Astrocyte (in vitro differentiated cells and primary cell): ENCODE measurements at regions not wholly inside any gene's neighbourhood (a gene's known extent, or its start where the extent isn't known, plus 50 kb on each side); places are given as distances from the start of the nearest gene placed in this dataset.
A peak's percentile ranks its signal among the peaks of the same experiment; 100 is the strongest.

Experiments
- DNase-seq: peaks from one replicate; pipeline ENCODE4 v3.0.0-alpha.2; 2010; ENCODE audit warnings: low read depth
- FAIRE-seq: peaks from 2 replicates; lab custom pipeline; 2011; peaks lifted over from hg19 to GRCh38; lab: Jason Lieb, UNC
- H2AFZ ChIP-seq: 2 replicates; pipeline ENCODE4 v1.6.0; 2012; ENCODE audit warnings: low read depth, low read length, inconsistent platforms
- H3K27ac ChIP-seq: 2 replicates; pipeline ENCODE4 v1.5.1; 2011; ENCODE audit warnings: low read depth, low read length, inconsistent platforms
- H3K27me3 ChIP-seq: 2 replicates; pipeline ENCODE4 v1.6.0; 2011; ENCODE audit warnings: low read length, inconsistent platforms; ENCODE audit not compliant: insufficient read depth
- H3K36me3 ChIP-seq: 2 replicates; pipeline ENCODE4 v1.5.1; 2011; ENCODE audit warnings: low read length, inconsistent platforms; ENCODE audit not compliant: insufficient read depth
- H3K4me1 ChIP-seq: 2 replicates; pipeline ENCODE4 v1.5.1; 2011; ENCODE audit warnings: low read length, inconsistent platforms; ENCODE audit not compliant: insufficient read depth
- H3K4me2 ChIP-seq: 2 replicates; pipeline ENCODE4 v1.6.0; 2012; ENCODE audit warnings: low read length, inconsistent platforms
- H3K4me3 ChIP-seq: 2 replicates; pipeline ENCODE4 v1.5.1; 2011; ENCODE audit warnings: low read depth, mild to moderate bottlenecking, low read length, inconsistent platforms; ENCODE audit not compliant: insufficient read depth
- H3K79me2 ChIP-seq: 2 replicates; pipeline ENCODE4 v1.6.0; 2012; ENCODE audit warnings: mild to moderate bottlenecking, low read length, inconsistent platforms; ENCODE audit not compliant: insufficient read depth
- H3K9ac ChIP-seq: 2 replicates; pipeline ENCODE4 v1.6.0; 2012; ENCODE audit warnings: mild to moderate bottlenecking, low read length, inconsistent platforms
- H3K9me3 ChIP-seq: 2 replicates; pipeline ENCODE4 v1.5.1; 2012; ENCODE audit warnings: low read depth, mild to moderate bottlenecking, low read length, inconsistent platforms; ENCODE audit not compliant: insufficient read depth
- H4K20me1 ChIP-seq: 2 replicates; pipeline ENCODE4 v1.6.0; 2012; ENCODE audit warnings: low read length, inconsistent platforms; ENCODE audit not compliant: insufficient read depth
- H3K27ac Mint-ChIP-seq: one replicate; pipeline ENCODE4 v1.8.0; 2021; ENCODE audit warnings: mild to moderate bottlenecking, mixed read lengths; ENCODE audit not compliant: unreplicated experiment
- H3K27me3 Mint-ChIP-seq: one replicate; pipeline ENCODE4 v1.8.0; 2021; ENCODE audit warnings: low read depth, mixed read lengths; ENCODE audit not compliant: unreplicated experiment
- H3K36me3 Mint-ChIP-seq: one replicate; pipeline ENCODE4 v1.8.0; 2021; ENCODE audit warnings: low read depth, mixed read lengths; ENCODE audit not compliant: unreplicated experiment
- H3K4me1 Mint-ChIP-seq: one replicate; pipeline ENCODE4 v1.8.0; 2021; ENCODE audit warnings: low read depth, mixed read lengths; ENCODE audit not compliant: unreplicated experiment
- H3K4me3 Mint-ChIP-seq: one replicate; pipeline ENCODE4 v1.8.0; 2021; ENCODE audit warnings: mild to moderate bottlenecking, moderate library complexity, mixed read lengths; ENCODE audit not compliant: unreplicated experiment
- H3K9me3 Mint-ChIP-seq: one replicate; pipeline ENCODE4 v1.8.0; 2021; ENCODE audit warnings: mild to moderate bottlenecking, mixed read lengths; ENCODE audit not compliant: unreplicated experiment
- CTCF ChIP-seq: IDR thresholded peaks from 2 replicates; pipeline ENCODE4 v1.5.1; 2011; ENCODE audit warnings: low read depth, mild to moderate bottlenecking, inconsistent platforms, low read length, moderate library complexity; ENCODE audit not compliant: insufficient read depth
- EZH2 ChIP-seq: IDR thresholded peaks from 2 replicates; pipeline ENCODE4 v1.6.1; 2012; ENCODE audit warnings: mild to moderate bottlenecking, low read length, inconsistent platforms; ENCODE audit not compliant: insufficient read depth

GRCh38 chr4:111282035-111282434 is 659.2 kb upstream of the PITX2 start:
- H3K27me3 ChIP-seq = no peaks in the 10 kb centered on the region
- no peak overlapping the region for H3K4me3 ChIP-seq
- Mint-ChIP-seq H3K27me3 (no peaks in the 10 kb centered on the region), H3K4me1 (peaks cover 4% of the 10 kb centered on the region), H3K9me3 (no peaks in the 10 kb centered on the region), H3K4me3 (no peak overlapping the region), H3K27ac (no peak overlapping the region), H3K36me3 (no peaks in the 10 kb centered on the region)
- no peaks in the 10 kb centered on the region for H3K36me3 ChIP-seq
- FAIRE-seq (no peak), DNase-seq (no peak)
- no peak overlapping the region for H3K9ac ChIP-seq
- TF ChIP-seq CTCF = no peak
- no peaks in the 10 kb centered on the region for H3K9me3 ChIP-seq
- no peak overlapping the region for H3K27ac ChIP-seq
- H4K20me1 ChIP-seq = no peaks in the 10 kb centered on the region
- H3K4me2 ChIP-seq = no peak overlapping the region
- no peaks in the 10 kb centered on the region for H3K4me1 ChIP-seq
- no peaks in the 10 kb centered on the region for H3K79me2 ChIP-seq
- H2AFZ ChIP-seq = no peak overlapping the region

- H3K79me2 ChIP-seq = no peaks in the 10 kb centered on the region
- no peaks in the 10 kb centered on the region for H3K36me3 ChIP-seq
- no peak overlapping the region for H3K27ac ChIP-seq
- peaks cover 4% of the 10 kb centered on the region for H3K4me1 Mint-ChIP-seq
- no peak overlapping the region for H2AFZ ChIP-seq
- no peak overlapping the region for H3K9ac ChIP-seq
- H3K4me3 Mint-ChIP-seq = no peak overlapping the region
- TF ChIP-seq CTCF = peak; percentile 80
- no peak for TF ChIP-seq EZH2
- H3K27me3 Mint-ChIP-seq = no peaks in the 10 kb centered on the region
- H3K9me3 ChIP-seq = no peaks in the 10 kb centered on the region
- no peaks in the 10 kb centered on the region for H3K36me3 Mint-ChIP-seq
- H4K20me1 ChIP-seq = no peaks in the 10 kb centered on the region
- H3K27ac Mint-ChIP-seq = no peak overlapping the region
- no peaks in the 10 kb centered on the region for H3K9me3 Mint-ChIP-seq
- FAIRE-seq (no peak), DNase-seq (peak; percentile 8)
- no peak overlapping the region for H3K4me3 ChIP-seq
- H3K4me1 ChIP-seq = no peaks in the 10 kb centered on the region
- no peaks in the 10 kb centered on the region for H3K27me3 ChIP-seq
- no peak overlapping the region for H3K4me2 ChIP-seq
Measured at GRCh38 chr4:111283066-111283677, 660.3 kb upstream of the PITX2 start.

GRCh38 chr4:111296466-111296865 is 673.6 kb upstream of the PITX2 start:
- Histone ChIP-seq H3K27ac (no peak overlapping the region), H4K20me1 (no peaks in the 10 kb centered on the region), H3K4me3 (no peak overlapping the region), H2AFZ (no peak overlapping the region), H3K4me2 (no peak overlapping the region), H3K36me3 (no peaks in the 10 kb centered on the region), H3K27me3 (no peaks in the 10 kb centered on the region), H3K4me1 (no peaks in the 10 kb centered on the region), H3K9ac (no peak overlapping the region), H3K9me3 (no peaks in the 10 kb centered on the region), H3K79me2 (no peaks in the 10 kb centered on the region)
- Mint-ChIP-seq H3K4me3 (no peak overlapping the region), H3K36me3 (no peaks in the 10 kb centered on the region), H3K9me3 (peaks cover 8% of the 10 kb centered on the region), H3K27me3 (no peaks in the 10 kb centered on the region), H3K4me1 (no peaks in the 10 kb centered on the region), H3K27ac (no peak overlapping the region)
- no peak for DNase-seq
- TF ChIP-seq CTCF = no peak
- no peak for TF ChIP-seq EZH2
- FAIRE-seq = no peak
